SIG-M5 (cell line): ENCODE measurements at regions not wholly inside any gene's neighbourhood (a gene's known extent, or its start where the extent isn't known, plus 50 kb on each side); places are given as distances from the start of the nearest gene placed in this dataset.
"Not testable (repeated sequence)": the region's sequence is repeated elsewhere in the genome, so short reads cannot be mapped to it uniquely, and the experiment has no call there.

ENCODE experiments used
- DNase-seq: peaks from one replicate; lab custom pipeline; 2025; lab: John Stamatoyannopoulos, UW

DNA sequence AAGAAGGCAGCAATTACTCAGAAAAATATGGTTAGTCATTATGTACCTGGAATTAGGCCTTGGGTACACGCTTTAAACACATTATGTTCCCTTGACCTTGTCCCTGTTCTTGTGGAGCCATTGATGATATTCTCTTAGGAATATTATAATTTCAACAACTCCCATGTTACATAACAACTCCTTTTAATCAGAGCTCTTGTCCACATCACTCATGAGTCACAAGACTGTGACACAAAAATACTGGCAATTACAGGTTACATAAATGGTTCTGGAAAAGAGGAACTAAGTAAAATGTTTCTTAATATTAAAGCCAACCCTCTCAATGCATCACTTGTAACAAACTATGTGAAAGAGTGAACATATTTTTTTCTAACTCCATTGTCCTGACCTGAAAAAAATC, 143.8 kb upstream of the PCLO start:
- peak; percentile 6 for DNase-seq

DNA sequence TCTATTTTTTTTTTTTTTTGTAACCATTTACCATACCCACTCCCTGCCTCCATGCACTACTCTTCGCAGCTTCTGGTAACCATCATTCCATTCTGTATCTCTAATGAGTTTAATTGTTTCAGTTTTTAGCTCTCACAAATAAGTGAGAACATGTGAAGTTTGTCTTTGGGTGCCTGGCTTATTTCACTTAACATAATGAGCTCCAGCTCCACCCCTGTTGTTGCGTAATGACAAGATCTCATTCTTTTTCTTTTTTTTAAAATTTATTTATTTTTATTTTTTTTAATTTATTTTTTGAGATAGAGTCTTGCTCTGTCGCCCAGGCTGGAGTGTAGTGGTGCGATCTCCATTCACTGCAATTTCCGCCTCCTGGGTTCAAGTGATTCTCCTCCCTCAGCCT, 142.3 kb upstream of the PCLO start:
- no peak for DNase-seq

DNA sequence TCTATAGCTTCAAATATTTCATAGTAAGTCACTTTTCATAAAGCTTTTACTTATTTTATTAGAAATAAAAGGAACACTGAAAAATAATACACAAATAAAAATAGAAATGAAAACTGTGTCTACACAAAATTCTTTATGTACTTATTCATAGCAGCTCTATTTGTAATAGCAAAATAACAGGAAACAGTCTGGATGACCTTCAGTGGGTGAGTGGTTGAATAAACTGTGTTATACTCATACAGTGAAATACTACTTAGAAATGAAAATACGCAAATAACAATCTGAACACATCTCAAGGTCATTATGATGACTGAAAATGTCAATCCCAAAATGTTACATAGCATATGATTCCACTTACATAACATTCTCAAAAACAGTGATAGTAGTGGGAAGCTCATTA, 138.7 kb upstream of the PCLO start:
- DNase-seq, result no peak

DNA sequence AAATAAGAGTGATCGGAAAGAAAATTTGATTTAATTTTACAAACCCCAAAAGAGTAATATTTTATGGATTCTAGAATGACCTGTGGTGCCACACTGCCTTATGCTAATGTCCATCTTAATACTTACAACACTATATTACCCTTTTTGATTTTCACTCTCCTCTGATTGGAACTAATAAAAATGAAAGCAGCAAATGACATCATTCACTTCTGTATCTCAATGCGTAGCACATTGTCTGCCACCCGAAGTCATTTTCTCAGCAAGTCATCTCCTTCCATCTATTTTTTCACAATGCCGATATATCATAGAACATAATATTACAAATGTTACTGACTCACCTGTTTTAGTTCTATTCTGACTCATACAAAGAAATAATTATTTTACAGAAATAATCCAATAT, 127.5 kb upstream of the PCLO start:
- DNase-seq, result no peak

DNA sequence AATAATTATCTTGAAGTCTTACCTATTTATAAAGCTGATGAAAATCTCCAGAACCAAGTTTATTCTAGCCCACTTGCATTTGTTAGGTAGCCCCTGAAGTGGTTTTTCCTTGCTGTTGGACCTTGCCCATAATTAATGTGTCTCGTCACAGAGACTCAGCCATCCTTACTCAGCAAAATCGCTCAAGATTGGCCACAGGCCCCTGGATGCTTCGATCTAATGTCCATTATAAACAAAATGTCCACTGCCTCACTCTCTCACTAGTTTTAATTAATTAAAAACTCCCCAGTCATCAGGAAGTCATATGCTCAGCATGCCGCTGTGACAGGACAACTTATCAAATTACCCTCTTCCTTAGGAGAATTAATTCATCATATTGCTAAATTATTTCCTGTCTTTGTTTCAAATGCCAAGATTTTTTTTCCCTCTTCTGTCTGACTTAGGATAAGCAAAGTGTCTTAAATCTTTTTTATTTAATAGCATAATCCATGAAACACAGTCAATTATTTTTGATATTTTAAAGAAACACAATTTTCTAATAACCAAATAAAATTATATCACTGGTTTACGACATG, 126.8 kb upstream of the PCLO start:
- no peak for DNase-seq

DNA sequence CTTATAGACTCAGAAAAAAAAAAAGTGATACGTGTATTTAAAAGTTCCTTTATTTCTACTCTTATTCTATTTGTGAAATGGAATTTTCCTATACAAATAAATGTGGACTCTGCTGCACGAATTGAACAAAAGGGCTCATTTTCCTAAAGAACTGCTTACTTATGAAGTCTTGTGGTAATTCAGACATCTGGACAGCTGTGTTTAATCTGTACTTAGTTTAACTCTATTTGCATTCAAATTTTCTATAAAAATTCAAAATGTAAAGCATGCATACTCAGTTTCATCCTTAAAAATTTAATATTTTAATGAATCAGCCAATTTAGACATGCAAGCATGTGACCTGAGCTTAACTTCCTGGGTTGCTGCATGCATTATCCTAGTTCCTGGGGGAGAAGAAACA, 118.0 kb upstream of the PCLO start:
- no peak for DNase-seq

DNA sequence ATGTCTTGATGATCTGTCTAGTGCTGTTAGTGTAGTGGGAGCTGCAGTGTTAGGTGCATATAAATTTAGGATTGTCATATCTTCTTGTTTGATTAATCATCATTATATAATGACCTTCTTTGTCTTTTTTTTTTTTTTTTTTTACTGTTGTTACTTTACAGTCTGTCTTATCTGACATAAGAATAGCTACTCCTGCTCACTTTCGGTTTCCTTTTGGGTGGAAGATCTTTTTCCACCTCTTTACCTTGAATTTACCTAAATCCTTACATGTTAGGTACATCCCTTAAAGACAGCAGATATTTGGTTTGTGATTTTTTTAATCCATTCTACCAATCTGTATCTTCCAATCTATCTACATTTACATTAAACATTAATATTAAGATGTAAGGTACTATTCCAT, 113.6 kb upstream of the PCLO start:
- DNase-seq, result no peak

DNA sequence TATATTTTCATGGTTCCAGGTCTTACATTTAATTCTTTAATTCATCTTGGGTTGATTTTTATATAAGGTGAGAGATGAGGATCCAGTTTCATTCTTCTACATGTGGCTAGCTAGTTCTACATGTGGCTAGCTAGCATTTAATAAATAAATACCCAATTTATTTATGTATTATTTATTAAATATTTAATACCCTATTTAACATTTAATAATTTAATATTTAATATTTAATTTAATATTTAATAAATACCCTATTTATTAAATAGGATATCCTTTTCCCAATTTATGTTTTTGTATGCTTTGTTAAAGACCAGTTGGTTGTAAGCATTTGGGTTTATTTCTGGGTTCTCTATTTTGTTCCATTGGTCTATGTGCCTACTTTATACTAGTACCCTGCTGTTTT, 111.0 kb upstream of the PCLO start:
- DNase-seq, result no peak

DNA sequence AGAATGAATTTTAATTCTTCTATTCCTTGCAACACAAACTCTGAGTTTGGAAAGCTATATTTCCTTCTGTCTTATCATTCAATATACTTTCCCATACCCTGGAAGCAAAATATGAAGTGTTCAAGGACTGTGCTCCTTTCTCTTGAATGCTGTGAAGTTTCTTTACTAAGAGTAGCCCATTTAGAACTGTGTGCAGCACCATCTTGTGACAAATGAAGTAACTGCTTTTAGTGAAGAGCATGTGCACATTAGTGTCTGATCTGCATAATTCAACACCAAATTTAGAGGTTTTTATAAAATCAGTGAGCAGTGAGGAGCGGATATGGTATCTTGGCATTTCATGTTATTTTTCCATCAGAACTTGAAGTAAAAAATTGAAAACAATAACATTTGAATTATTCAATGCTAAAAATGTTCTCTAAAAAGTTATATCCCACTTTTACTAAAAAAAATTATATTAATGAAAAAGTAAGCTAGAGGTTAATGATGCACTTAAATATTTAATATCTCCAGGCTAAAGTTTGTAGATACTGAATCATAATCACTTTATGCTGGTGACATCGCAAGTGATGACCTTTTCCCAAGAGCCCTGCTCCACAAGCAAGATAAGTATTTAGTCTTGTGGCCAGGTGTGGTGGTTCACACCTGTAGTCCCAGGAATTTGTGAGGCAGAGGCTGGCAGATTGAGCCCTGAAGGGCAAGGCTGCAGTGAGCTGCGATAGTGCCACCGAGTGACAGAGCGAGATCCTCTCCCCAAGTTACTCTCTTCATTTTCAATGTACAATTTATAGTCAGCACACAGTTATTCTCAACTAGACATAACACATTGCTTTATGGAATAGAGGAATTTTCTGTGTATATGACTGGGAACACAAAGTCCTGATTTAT, 108.8 kb upstream of the PCLO start:
- DNase-seq, result no peak

DNA sequence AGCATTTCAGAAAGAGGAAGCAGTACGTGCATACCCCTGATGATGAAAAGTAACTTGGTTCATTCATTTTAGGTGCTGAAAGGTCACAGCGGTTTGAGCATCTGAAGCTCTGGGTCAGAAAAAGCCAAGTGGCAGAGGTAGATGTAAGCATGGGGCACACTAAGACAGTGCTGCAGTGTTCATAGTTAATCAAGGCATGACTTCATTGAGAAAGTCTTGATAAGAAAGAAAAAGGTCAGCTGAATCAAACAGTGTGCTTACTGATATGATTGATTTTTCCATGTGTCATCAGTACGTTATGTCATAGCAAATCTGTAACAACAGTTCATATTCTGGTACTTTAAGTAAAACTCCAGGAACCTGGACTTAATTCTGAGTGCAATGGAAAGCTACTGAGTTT, 107.7 kb upstream of the PCLO start:
- DNase-seq, result no peak

DNA sequence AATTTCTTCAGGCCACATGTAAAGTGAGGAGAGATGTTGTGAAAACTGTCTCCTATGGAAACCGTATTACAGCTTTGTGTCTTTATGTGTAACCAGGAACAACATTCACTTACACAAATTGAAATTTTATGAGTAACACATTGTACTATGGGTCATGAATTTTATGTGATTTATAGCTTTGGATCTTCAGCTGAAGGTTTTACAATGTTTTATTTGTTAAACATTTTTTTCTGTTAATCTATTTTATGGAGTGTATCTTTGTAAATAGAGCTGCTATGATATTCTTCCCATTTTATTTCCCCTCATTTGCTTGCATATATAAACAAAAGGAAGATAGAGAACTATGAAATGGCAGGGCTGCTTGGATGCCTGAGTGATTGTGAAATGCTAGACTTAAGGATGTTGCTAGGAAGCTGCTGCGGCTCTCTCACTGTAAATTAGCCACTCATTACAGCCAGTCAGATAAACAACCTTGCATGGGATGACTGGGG, 104.5 kb upstream of the PCLO start:
- DNase-seq, result no peak

DNA sequence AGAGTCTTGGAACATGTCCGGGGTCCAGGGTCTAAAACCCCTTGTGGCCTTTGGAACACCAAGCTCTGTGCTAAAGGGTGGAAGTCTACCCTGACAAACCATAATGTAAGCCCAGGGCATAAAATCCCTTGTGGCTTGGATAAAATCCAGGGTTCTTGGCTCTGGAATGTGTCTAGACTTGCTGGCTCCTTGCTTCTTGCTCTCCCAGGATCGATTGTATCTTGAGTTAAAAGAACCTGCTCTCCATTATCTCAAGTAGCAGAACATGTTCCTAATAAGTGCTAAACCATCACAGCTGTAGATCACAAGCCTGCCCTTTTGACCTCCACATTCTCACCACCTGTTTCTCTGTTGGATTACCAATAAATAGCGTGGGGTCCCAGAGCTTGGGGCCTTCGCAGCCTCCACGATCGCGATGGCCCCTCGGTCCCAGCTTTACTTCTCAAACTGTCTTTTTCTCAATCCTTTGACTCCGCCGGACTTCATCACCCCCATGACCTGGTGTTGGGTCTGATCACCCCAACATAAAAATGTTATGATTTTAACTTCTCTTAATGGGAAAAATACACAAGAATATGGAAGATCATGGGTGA, 100.9 kb upstream of the PCLO start:
- not testable (repeated sequence) for DNase-seq

DNA sequence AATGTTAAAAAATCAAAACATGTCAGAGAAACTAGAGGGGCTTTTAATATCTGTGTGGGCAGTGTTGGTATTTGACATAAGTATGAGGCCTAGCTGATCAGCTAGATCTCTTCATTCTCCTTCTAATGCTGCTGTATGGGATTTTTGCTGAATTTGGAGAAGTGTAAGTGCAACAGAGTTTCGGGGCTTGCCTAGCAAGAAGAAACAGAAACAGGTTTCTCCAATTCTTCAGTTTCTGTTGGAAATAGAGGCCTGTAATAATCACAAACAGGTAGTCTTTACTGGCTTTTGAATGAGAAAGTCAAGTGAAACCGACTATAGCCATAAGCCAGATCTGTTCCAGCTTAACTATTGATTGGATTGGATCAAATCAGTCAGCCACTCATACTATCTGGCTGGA, 96.4 kb upstream of the PCLO start:
- DNase-seq, result no peak

DNA sequence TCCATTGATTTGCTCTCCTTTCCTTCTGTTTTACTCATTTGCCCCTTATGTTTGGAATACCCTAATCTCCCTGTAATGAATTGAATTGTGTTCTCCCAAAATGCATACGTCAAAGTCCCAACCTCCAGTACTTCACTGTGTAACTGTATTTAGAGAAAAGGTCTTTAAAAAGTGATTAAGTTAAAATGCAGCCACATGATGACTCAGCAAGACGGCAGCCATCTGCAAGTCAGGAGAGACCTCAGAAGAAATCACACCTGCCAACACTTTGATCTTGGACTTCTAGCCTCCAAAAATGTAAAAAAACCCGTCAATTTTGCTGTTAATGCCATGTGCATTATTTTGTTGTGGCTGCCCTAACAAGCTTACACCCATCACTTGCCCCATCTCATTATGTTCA, 85.3 kb upstream of the PCLO start:
- DNase-seq, result no peak

DNA sequence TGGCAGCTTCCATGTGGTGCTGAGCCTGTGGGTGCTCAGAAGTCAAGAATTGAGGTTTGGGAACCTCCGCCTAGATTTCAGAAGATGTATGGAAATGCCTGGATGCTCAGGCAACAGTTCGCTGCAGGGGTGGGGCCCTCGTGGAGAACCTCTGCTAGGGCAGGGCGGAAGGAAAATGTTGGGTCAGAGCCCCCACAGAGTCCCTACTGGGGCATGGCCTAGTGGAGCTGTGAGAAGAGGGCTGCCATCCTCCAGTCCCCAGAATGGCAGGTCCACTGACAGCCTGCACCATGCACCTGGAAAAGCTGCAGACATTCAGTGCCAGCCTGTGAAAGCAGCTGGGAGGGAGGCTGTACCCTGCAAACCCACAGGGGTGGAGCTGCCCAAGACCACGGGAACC, 56.5 kb upstream of the PCLO start:
- DNase-seq, result not testable (repeated sequence)

DNA sequence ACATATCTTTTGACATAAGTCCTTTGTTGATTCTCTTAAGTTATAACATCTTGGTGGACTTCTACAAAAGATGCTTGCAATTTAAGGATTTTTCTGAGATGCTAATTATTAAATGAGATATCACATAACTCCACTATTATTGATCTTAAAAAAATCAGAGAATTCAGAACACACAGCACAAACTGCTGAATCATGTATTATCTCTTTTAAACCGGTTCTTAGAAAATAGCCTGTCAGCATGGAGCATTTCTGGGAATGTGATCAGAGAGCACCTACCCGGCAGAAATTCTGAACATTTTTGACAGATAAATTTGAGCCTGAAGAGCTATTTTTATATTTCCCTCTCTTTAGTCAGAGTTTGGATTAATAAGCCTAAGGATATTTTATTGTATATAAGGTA, 50.2 kb upstream of the PCLO start:
- DNase-seq, result no peak
